Large intestine (tissue), 3 donors: ENCODE measurements at regions not wholly inside any gene's neighbourhood (a gene's known extent, or its start where the extent isn't known, plus 50 kb on each side); places are given as distances from the start of the nearest gene placed in this dataset.

Source experiments
- DNase-seq, 2 donors: peaks; one replicate each; pipeline versions ENCODE4 v3.0.0 to v3.0.0-alpha.2; 2013
- H3K27ac ChIP-seq: one replicate; pipeline ENCODE4 v1.5.1; 2013; ENCODE audit warnings: low read length
- H3K27me3 ChIP-seq: 2 replicates; pipeline ENCODE4 v1.6.1; 2013; ENCODE audit warnings: low read length; ENCODE audit not compliant: control insufficient read depth, insufficient read depth
- H3K36me3 ChIP-seq: 2 replicates; pipeline ENCODE4 v1.6.1; 2013; ENCODE audit warnings: low read length; ENCODE audit not compliant: control insufficient read depth, insufficient read depth
- H3K4me1 ChIP-seq: one replicate; pipeline ENCODE4 v1.6.1; 2013; ENCODE audit warnings: low read length; ENCODE audit not compliant: control insufficient read depth, insufficient read depth
- H3K4me3 ChIP-seq: one replicate; pipeline ENCODE4 v1.5.1; 2013; ENCODE audit warnings: low read length
- H3K9me3 ChIP-seq: one replicate; pipeline ENCODE4 v1.6.1; 2013; ENCODE audit warnings: mild to moderate bottlenecking, low read depth, low read length, moderate library complexity; ENCODE audit not compliant: control insufficient read depth
- WGBS: methylation state at CpG from one replicate; pipeline ENCODE4 v1.1.5; 2013; ENCODE audit warnings: low lambda C conversion rate; ENCODE audit not compliant: insufficient coverage; 5-methylcytosine and 5-hydroxymethylcytosine counted together

GRCh38 chr3:88324788-88325187 lies 175.0 kb downstream of the C3orf38 start:
- Histone ChIP-seq H3K9me3 (no peaks in the 10 kb centered on the region), H3K4me1 (no peaks in the 10 kb centered on the region), H3K27ac (no peak overlapping the region), H3K36me3 (no peaks in the 10 kb centered on the region), H3K27me3 (no peaks in the 10 kb centered on the region), H3K4me3 (no peak overlapping the region)
- no peak for DNase-seq
- WGBS: no CpG with 5 or more reads among the region's 2 CpGs

DNA sequence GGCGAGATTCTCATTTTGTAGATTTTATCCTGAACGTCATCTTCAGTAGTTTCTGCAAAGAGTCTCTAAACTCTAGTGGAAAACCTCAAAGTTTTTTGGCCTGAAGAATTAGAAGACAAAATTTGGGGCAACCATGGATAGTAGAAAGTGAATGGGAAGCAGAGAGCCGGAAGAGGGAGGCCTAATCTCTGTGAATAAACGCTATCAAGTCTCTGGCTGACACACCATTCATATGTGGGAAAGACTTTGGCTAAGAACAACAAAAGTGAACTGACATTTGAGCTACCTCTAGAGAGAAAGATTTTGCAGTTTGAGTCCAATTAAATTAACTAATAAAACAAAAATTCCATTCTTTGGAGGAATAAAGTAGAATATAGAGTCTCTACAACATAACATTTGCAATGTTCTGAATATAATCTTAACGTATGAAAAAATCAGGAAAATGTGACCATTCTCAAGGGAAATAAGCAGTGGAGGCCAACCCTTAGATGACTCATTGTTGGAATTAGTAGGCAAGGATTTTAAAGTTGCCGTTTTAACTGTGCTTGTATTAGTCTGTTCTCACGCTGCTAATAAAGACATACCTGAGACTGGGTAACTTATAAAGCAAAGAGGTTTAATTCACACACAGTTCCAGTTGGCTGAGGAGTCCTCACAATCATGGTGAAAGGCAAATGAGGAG lies 184.6 kb downstream of the C3orf38 start:
- Histone ChIP-seq H3K4me3 (no peak overlapping the region), H3K27ac (no peak overlapping the region), H3K27me3 (no peaks in the 10 kb centered on the region), H3K9me3 (no peaks in the 10 kb centered on the region), H3K4me1 (no peaks in the 10 kb centered on the region), H3K36me3 (no peaks in the 10 kb centered on the region)
- 77% methylated on average over 2 of the region's 7 CpGs for WGBS
- DNase-seq: no peak

GRCh38 chr3:88336894-88337293 lies 187.1 kb downstream of the C3orf38 start:
- Histone ChIP-seq H3K36me3 (no peaks in the 10 kb centered on the region), H3K27ac (no peak overlapping the region), H3K9me3 (no peaks in the 10 kb centered on the region), H3K4me1 (no peaks in the 10 kb centered on the region), H3K27me3 (no peaks in the 10 kb centered on the region), H3K4me3 (no peak overlapping the region)
- WGBS: 100% methylated on average over 1 of the region's 1 CpG
- DNase-seq: no peak

- H3K4me3 ChIP-seq: no peak overlapping the region
- H3K9me3 ChIP-seq: no peaks in the 10 kb centered on the region
- no peak overlapping the region for H3K27ac ChIP-seq
- H3K36me3 ChIP-seq: no peaks in the 10 kb centered on the region
- no CpG with 5 or more reads among the region's 2 CpGs for WGBS
- no peaks in the 10 kb centered on the region for H3K27me3 ChIP-seq
- DNase-seq: peak; percentile 1 to 39
- no peaks in the 10 kb centered on the region for H3K4me1 ChIP-seq
These were observed 193.5 kb downstream of the C3orf38 start for GRCh38 chr3:88343264-88343663.

DNA sequence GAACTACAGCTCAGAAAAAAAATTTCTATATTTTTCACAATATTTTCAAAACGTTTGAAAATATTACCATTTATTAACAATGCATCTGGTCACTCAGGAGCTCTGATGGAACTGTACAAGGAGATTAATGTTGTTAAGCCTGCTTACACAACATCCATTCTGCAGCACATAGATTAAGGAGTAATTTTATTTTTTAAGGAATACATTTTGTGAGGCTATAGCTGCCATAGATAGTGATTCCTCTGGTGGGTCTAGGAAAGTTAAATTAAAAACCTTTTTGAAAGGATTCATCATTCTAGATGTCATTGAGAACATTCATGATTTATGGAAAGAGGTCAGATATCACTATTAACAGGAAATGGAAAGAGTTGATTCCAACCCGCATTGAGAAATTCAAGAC lies 196.9 kb downstream of the C3orf38 start:
- Histone ChIP-seq H3K4me3 (no peak overlapping the region), H3K4me1 (no peaks in the 10 kb centered on the region), H3K27ac (no peak overlapping the region), H3K9me3 (no peaks in the 10 kb centered on the region), H3K27me3 (no peaks in the 10 kb centered on the region), H3K36me3 (no peaks in the 10 kb centered on the region)
- no peak for DNase-seq
- 100% methylated on average over 2 of the region's 2 CpGs for WGBS

GRCh38 chr3:88362428-88362827 lies 212.7 kb downstream of the C3orf38 start:
- Histone ChIP-seq H3K4me3 (no peak overlapping the region), H3K4me1 (no peaks in the 10 kb centered on the region), H3K27me3 (no peaks in the 10 kb centered on the region), H3K9me3 (no peaks in the 10 kb centered on the region), H3K27ac (no peak overlapping the region), H3K36me3 (no peaks in the 10 kb centered on the region)
- WGBS: no CpG with 5 or more reads among the region's 3 CpGs
- peak in 1 of 2 donors; percentile 2 for DNase-seq

DNA sequence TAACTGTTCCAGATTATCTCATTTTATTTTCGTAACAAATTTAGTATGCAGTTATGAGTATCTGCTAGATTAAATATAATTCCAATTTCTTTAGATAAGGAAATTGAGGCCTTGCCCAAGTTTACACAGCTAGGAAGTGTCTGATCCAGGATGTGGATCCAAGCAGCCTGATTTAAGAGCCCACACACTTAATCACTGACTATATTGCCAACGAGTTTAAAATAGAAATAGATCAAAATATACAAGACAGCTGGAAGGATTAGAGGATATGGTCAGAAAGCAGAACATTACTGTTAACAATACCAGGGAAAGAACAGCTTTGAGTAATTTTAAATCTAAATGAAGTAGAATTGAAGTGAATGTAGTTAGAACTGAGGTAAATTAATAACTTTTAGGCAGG lies 215.2 kb downstream of the C3orf38 start:
- Histone ChIP-seq H3K27me3 (no peaks in the 10 kb centered on the region), H3K4me3 (no peak overlapping the region), H3K36me3 (no peaks in the 10 kb centered on the region), H3K27ac (no peak overlapping the region), H3K9me3 (no peaks in the 10 kb centered on the region), H3K4me1 (no peaks in the 10 kb centered on the region)
- WGBS: no CpG with 5 or more reads among the region's 2 CpGs
- DNase-seq: no peak

DNA sequence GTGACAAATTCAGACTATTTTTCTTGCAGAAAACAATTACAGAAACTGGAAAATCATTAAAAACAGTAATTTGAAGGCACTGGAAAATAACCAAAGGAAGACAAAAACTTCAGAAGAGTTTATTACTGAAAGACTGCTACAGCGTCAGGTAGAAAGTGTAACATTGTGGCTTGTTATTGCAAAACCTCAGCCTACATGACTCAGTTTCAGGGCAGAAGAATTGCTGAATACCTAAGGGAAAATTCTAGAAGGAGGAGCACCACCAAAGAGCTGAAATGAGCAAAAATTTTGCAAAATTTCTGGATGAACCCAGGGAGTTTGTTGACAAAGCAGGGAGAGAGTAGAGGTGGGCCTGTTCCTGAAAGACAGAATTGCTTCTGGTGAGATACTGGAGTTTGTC lies 219.6 kb downstream of the C3orf38 start:
- Histone ChIP-seq H3K27me3 (no peaks in the 10 kb centered on the region), H3K4me3 (no peak overlapping the region), H3K27ac (no peak overlapping the region), H3K9me3 (no peaks in the 10 kb centered on the region), H3K36me3 (no peaks in the 10 kb centered on the region), H3K4me1 (no peaks in the 10 kb centered on the region)
- 100% methylated on average over 1 of the region's 1 CpG for WGBS
- DNase-seq: no peak

GRCh38 chr3:88369767-88370166 lies 220.0 kb downstream of the C3orf38 start:
- no peaks in the 10 kb centered on the region for H3K36me3 ChIP-seq
- no peak overlapping the region for H3K4me3 ChIP-seq
- H3K9me3 ChIP-seq: no peaks in the 10 kb centered on the region
- H3K4me1 ChIP-seq: no peaks in the 10 kb centered on the region
- no peaks in the 10 kb centered on the region for H3K27me3 ChIP-seq
- 100% methylated on average over 1 of the region's 2 CpGs for WGBS
- DNase-seq: no peak
- no peak overlapping the region for H3K27ac ChIP-seq

DNA sequence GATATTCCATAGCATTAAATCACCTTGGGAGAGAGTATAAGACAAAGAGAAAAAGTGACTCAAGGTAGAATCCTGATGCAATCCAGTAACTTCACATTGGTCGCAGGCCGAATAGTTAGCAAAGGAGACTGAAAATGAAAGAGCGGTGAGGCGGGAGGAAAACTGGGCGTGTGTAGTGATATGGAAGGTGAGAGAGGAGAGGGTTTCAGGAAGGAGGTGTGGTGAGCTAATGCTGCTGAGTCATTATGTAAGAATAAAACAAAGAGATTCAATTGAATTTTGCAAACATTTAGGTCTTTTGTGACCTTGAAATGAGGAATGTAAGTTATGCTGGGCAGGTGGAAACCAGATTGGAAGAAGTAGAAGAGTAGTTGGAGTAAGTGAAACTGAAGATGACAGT lies 235.3 kb downstream of the C3orf38 start:
- H3K27me3 ChIP-seq: no peaks in the 10 kb centered on the region

DNA sequence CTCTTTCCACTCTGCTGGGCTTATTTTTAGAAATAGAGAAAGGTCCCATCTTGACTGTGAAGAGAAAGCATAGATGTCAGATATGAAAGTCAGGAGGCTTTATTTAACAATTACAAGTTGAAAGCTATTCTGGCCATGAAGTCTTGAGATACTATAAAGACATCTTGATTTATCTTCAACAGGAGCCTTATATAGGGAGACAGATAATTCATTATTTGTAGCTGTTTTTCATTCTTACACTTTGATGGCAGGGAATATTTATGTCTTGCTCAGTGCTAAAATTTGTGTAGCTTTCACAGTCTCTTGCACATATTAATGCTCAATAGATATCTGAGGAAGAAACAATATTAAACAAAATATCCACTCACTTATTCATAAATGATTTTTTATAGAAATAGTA lies 248.8 kb downstream of the C3orf38 start:
- no peak for DNase-seq

More for the DNA sequence above, 235.3 kb downstream of the C3orf38 start:
- Histone ChIP-seq H3K4me1 (no peaks in the 10 kb centered on the region), H3K4me3 (no peak overlapping the region), H3K27ac (no peak overlapping the region), H3K36me3 (no peaks in the 10 kb centered on the region), H3K9me3 (no peaks in the 10 kb centered on the region)
- DNase-seq: no peak
- WGBS: 75% methylated on average over 5 of the region's 5 CpGs

More for the DNA sequence above, 248.8 kb downstream of the C3orf38 start:
- Histone ChIP-seq H3K27ac (no peak overlapping the region), H3K4me3 (no peak overlapping the region), H3K36me3 (no peaks in the 10 kb centered on the region), H3K9me3 (no peaks in the 10 kb centered on the region), H3K4me1 (no peaks in the 10 kb centered on the region), H3K27me3 (no peaks in the 10 kb centered on the region)
